ENCODE measurements at regions not wholly inside any gene's neighbourhood (a gene's known extent, or its start where the extent isn't known, plus 50 kb on each side); places are given as distances from the start of the nearest gene placed in this dataset.

GRCh38 chr2:129894616-129895015 lies 84.8 kb upstream of the RAB6C start:
- TF ChIP-seq CTCF (IDR thresholded peaks at IDR 0.05; ENCODE audit: insufficient read depth, low read length, poor library complexity, severe bottlenecking) (no peak), EZH2phosphoT487 (conservative IDR thresholded peaks at IDR 0.05; ENCODE audit: low read length) (no peak)
